ENCODE measurements at regions not wholly inside any gene's neighbourhood (a gene's known extent, or its start where the extent isn't known, plus 50 kb on each side); places are given as distances from the start of the nearest gene placed in this dataset.

DNA sequence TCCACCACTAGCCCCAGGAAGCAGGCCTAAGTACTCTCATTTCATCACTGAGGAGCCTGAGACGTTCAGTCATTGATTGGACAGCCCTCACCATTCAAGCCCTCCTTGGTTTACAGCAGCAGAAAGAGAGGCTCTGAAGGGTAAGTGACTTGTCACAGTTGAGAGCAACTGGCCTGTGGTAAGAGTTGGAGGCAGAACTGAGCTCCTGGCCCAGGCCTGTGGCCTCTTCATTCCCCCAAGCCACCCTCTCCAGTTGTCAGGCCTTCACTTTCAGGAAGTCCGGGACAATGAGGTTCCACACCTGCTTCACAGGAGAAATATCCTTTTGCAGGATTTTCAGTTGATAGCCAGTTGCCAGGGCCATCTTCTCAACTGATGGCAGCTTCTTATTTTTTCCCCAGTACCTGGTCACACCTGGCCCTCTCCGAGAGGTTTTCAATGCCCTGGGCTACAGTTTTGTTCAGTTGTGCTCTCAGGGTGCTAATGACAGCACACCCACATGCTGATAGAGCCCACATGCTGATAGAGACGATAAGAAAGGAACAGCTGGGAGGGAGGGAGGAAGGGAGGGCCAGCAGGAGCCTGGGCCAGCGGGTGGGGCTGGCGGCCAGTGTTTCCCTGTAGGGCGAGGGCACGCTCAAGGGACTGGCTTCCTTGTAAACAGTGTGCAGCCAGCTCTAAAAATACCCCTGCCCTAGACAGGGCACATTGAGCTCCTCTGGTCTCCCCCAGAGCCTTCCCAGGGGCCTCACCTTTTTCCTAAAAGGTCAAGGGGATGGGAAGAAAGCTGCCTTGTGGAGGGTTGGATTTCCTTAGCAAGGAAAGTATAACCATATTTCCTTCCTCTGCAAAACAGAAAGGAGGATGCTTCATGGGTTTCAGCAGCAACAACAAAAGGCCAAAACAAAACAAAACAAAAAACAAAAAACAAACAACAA, 112.7 kb upstream of the JUN start:
- no peak for TF ChIP-seq ZNF274 (IDR thresholded peaks at IDR 0.05; ENCODE audit: low read depth, low read length)
- no peak for TF ChIP-seq SUZ12 (IDR thresholded peaks at IDR 0.05; ENCODE audit: extremely low read depth, insufficient read depth, insufficient read length)
